GM12892 (cell line): ENCODE measurements at regions not wholly inside any gene's neighbourhood (a gene's known extent, or its start where the extent isn't known, plus 50 kb on each side); places are given as distances from the start of the nearest gene placed in this dataset.

Source experiments
- POLR2A ChIP-seq: IDR thresholded peaks from 2 replicates; pipeline ENCODE4 v1.6.1; 2011; ENCODE audit warnings: low read depth, low read length, control low read depth
- POLR2AphosphoS5 ChIP-seq: IDR thresholded peaks from 2 replicates; pipeline ENCODE4 v1.6.1; 2011; ENCODE audit warnings: low read depth, low read length, control low read depth
- TAF1 ChIP-seq: IDR thresholded peaks from 2 replicates; pipeline ENCODE4 v1.6.1; 2011; ENCODE audit warnings: low read depth, mild to moderate bottlenecking, control low read depth, low read length, borderline replicate concordance

- TF ChIP-seq POLR2AphosphoS5 = no peak
- TF ChIP-seq POLR2A = no peak
- TF ChIP-seq TAF1 = no peak
These were observed 905.3 kb upstream of the ALCAM start for GRCh38 chr3:104461431-104461830.
